ENCODE measurements at regions not wholly inside any gene's neighbourhood (a gene's known extent, or its start where the extent isn't known, plus 50 kb on each side); places are given as distances from the start of the nearest gene placed in this dataset.
A peak's percentile ranks its signal among the peaks of the same experiment; 100 is the strongest.

DNA sequence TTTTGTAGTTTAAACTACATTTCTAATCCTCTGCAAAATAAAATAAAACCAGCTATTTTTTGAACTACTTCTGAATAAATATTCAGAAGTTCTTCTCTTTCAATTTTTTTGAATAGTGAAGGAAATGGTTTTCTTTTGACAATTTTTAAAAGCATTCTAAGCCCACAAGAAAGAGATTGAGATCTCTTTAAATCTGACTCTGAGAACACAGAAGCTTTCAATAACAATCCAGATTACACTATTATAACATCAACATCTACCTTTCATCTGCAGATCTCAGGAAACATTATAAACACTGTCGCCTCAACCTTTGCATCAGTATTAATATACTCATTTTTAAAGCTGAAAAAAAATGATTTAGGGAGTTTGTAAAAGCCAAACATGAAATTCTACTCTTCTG is 247.5 kb upstream of the PREP start:
- H3K4me3 ChIP-seq, result no peak overlapping the region
- in situ Hi-C loops (cut with MboI; ENCODE audit: low pct_ligation_motif_present in 1 of 4, low pct_unique_long_range_greater_than_20kb in 1 of 4, low sequenced_read_pairs in 3 of 4) (no loop called here), intact Hi-C loops (cut with DNase I; ENCODE audit: low total_unique reads) (no loop called here)
- H3K4me1 ChIP-seq, result peaks cover 0 to 5% (median 1%) of the 10 kb centered on the region in 4 donors
- no peak for DNase-seq
- no peaks in the 10 kb centered on the region for H3K9me3 ChIP-seq
- TF ChIP-seq POLR2AphosphoS5 (IDR thresholded peaks at IDR 0.05) (no peak), CTCF (IDR thresholded peaks at IDR 0.05) (no peak), EP300 (IDR thresholded peaks at IDR 0.05; ENCODE audit: low read depth) (no peak), POLR2A (IDR thresholded peaks at IDR 0.05) (no peak)
- no peaks in the 10 kb centered on the region for H3K36me3 ChIP-seq
- H3K27ac ChIP-seq, result no peak overlapping the region
- no peaks in the 10 kb centered on the region for H3K27me3 ChIP-seq
- WGBS, 2 donors (ENCODE audit: low coverage in 1 of 2), result 87 to 100% methylated on average over 1 of the region's 1 CpG

DNA sequence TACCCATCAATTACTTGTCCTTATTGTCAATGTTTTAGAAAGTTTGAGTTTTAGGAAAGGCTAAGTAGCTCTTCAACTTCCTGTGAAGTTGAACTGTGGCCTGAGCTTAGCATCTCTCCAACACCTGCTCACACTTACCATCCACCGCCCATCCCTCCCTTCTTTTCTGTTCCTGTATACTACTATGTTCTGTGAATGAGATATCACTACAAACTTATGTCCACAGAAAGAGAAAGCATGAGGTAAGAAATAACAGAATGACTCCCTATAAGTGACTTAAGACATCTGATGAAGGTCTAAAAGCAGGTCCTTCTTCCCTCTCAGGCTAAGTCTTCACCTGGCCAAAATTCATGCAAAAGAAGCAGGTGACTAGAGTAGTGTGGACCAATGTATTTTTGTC is 246.3 kb upstream of the PREP start:
- in situ Hi-C loops (cut with MboI; ENCODE audit: low pct_ligation_motif_present in 1 of 4, low pct_unique_long_range_greater_than_20kb in 1 of 4, low sequenced_read_pairs in 3 of 4) (no loop called here), intact Hi-C loops (cut with DNase I; ENCODE audit: low total_unique reads) (no loop called here)
- DNase-seq, result no peak
- Histone ChIP-seq H3K9me3 (no peaks in the 10 kb centered on the region), H3K36me3 (no peaks in the 10 kb centered on the region), H3K4me3 (no peak overlapping the region), H3K4me1 (peaks cover 0 to 15% (median 4%) of the 10 kb centered on the region in 4 donors), H3K27me3 (no peaks in the 10 kb centered on the region), H3K27ac (no peak overlapping the region)
- TF ChIP-seq POLR2A (IDR thresholded peaks at IDR 0.05) (no peak), POLR2AphosphoS5 (IDR thresholded peaks at IDR 0.05) (no peak), EP300 (IDR thresholded peaks at IDR 0.05; ENCODE audit: low read depth) (no peak), CTCF (IDR thresholded peaks at IDR 0.05) (no peak)
- WGBS, 2 donors (ENCODE audit: low coverage in 1 of 2), result 84 to 89% methylated on average over 1 of the region's 1 CpG

- H3K27ac ChIP-seq, result no peak overlapping the region
- WGBS, 2 donors (ENCODE audit: low coverage in 1 of 2), result 72 to 78% methylated on average over 3 to 4 of the region's 4 CpGs
- no peaks in the 10 kb centered on the region for H3K9me3 ChIP-seq
- no peaks in the 10 kb centered on the region for H3K27me3 ChIP-seq
- no peak for DNase-seq
- peaks cover 0 to 18% (median 4%) of the 10 kb centered on the region in 4 donors for H3K4me1 ChIP-seq
- in situ Hi-C loops (cut with MboI; ENCODE audit: low pct_ligation_motif_present in 1 of 4, low pct_unique_long_range_greater_than_20kb in 1 of 4, low sequenced_read_pairs in 3 of 4), result no loop called here
- intact Hi-C loops (cut with DNase I; ENCODE audit: low total_unique reads), result no loop called here
- H3K36me3 ChIP-seq, result no peaks in the 10 kb centered on the region
- TF ChIP-seq EP300 (IDR thresholded peaks at IDR 0.05; ENCODE audit: low read depth) (no peak), CTCF (IDR thresholded peaks at IDR 0.05) (no peak), POLR2A (IDR thresholded peaks at IDR 0.05) (no peak), POLR2AphosphoS5 (IDR thresholded peaks at IDR 0.05) (no peak)
- no peak overlapping the region for H3K4me3 ChIP-seq
Observed at GRCh38 chr6:105648276-105648675, 245.4 kb upstream of the PREP start.

GRCh38 chr6:105646391-105646867 is 243.5 kb upstream of the PREP start:
- H3K4me3 ChIP-seq, result no peak overlapping the region
- no peaks in the 10 kb centered on the region for H3K27me3 ChIP-seq
- in situ Hi-C loops (cut with MboI; ENCODE audit: low pct_ligation_motif_present in 1 of 4, low pct_unique_long_range_greater_than_20kb in 1 of 4, low sequenced_read_pairs in 3 of 4) (no loop called here), intact Hi-C loops (cut with DNase I; ENCODE audit: low total_unique reads) (no loop called here)
- no peaks in the 10 kb centered on the region for H3K36me3 ChIP-seq
- 74 to 75% methylated on average over 5 of the region's 5 CpGs for WGBS, 2 donors (ENCODE audit: low coverage in 1 of 2)
- H3K27ac ChIP-seq, result peak overlapping the region in 1 of 4 donors; percentile 48
- DNase-seq, result no peak
- no peaks in the 10 kb centered on the region for H3K9me3 ChIP-seq
- peaks cover 0 to 18% (median 4%) of the 10 kb centered on the region in 4 donors for H3K4me1 ChIP-seq
- no peak for TF ChIP-seq POLR2A (IDR thresholded peaks at IDR 0.05)
- no peak for TF ChIP-seq EP300 (IDR thresholded peaks at IDR 0.05; ENCODE audit: low read depth)
- TF ChIP-seq CTCF (IDR thresholded peaks at IDR 0.05), result no peak
- TF ChIP-seq POLR2AphosphoS5 (IDR thresholded peaks at IDR 0.05), result no peak

All from transverse colon (tissue), 4 donors.